H9 (cell line): ENCODE measurements at regions not wholly inside any gene's neighbourhood (a gene's known extent, or its start where the extent isn't known, plus 50 kb on each side); places are given as distances from the start of the nearest gene placed in this dataset.

Experiments used
- DNase-seq: peaks from one replicate; pipeline ENCODE4 v3.0.0-alpha.2; 2017
- H2AFZ ChIP-seq: one replicate; pipeline ENCODE4 v1.6.1; 2013; ENCODE audit warnings: mild to moderate bottlenecking, low read length, control low read depth, moderate library complexity
- H2AK5ac ChIP-seq: 2 replicates; pipeline ENCODE4 v1.6.1; 2013; ENCODE audit warnings: low read length, control low read depth, mixed read lengths; ENCODE audit not compliant: insufficient read length
- H2BK120ac ChIP-seq: one replicate; pipeline ENCODE4 v1.6.1; 2013; ENCODE audit warnings: low read depth, mild to moderate bottlenecking, low read length, control low read depth, inconsistent platforms; ENCODE audit not compliant: poor library complexity, severe bottlenecking
- H2BK12ac ChIP-seq: 2 replicates; pipeline ENCODE4 v1.6.1; 2013; ENCODE audit warnings: low read length, control low read depth, mixed read lengths, low read depth; ENCODE audit not compliant: insufficient read length
- H2BK15ac ChIP-seq: 2 replicates; pipeline ENCODE4 v1.6.1; 2013; ENCODE audit warnings: low read depth, low read length, control low read depth
- H2BK20ac ChIP-seq: one replicate; pipeline ENCODE4 v1.6.1; 2013; ENCODE audit warnings: low read depth, mild to moderate bottlenecking, low read length, control low read depth, inconsistent platforms; ENCODE audit not compliant: poor library complexity, severe bottlenecking
- H2BK5ac ChIP-seq: 2 replicates; pipeline ENCODE4 v1.6.1; 2013; ENCODE audit warnings: low read length, control low read depth, mixed read lengths; ENCODE audit not compliant: insufficient read length
- H3K14ac ChIP-seq: 2 replicates; pipeline ENCODE4 v1.6.1; 2013; ENCODE audit warnings: low read length, control low read depth; ENCODE audit not compliant: insufficient read depth
- H3K18ac ChIP-seq: 2 replicates; pipeline ENCODE4 v1.6.1; 2013; ENCODE audit warnings: low read depth, mild to moderate bottlenecking, mixed read lengths, low read length, control low read depth; ENCODE audit not compliant: insufficient read length
- H3K23ac ChIP-seq: 2 replicates; pipeline ENCODE4 v1.6.1; 2013; ENCODE audit warnings: low read length, control low read depth, mixed read lengths, low read depth; ENCODE audit not compliant: insufficient read length
- H3K23me2 ChIP-seq: 2 replicates; pipeline ENCODE4 v1.6.1; 2013; ENCODE audit warnings: low read depth, mild to moderate bottlenecking, mixed read lengths, low read length, control low read depth; ENCODE audit not compliant: insufficient read length, poor library complexity, severe bottlenecking
- H3K27ac ChIP-seq: 2 replicates; pipeline ENCODE4 v1.5.1; 2013; ENCODE audit warnings: low read length, control low read depth, mixed read lengths, low read depth; ENCODE audit not compliant: insufficient read length
- H3K27me3 ChIP-seq: 2 replicates; pipeline ENCODE4 v1.6.1; 2013; ENCODE audit warnings: low read length, control low read depth, inconsistent platforms; ENCODE audit not compliant: insufficient read depth
- H3K4ac ChIP-seq: 2 replicates; pipeline ENCODE4 v1.6.1; 2013; ENCODE audit warnings: low read depth, mild to moderate bottlenecking, control low read depth, inconsistent platforms, low read length, moderate library complexity
- H3K4me1 ChIP-seq: 2 replicates; pipeline ENCODE4 v1.6.1; 2013; ENCODE audit warnings: low read length, control low read depth, inconsistent platforms; ENCODE audit not compliant: insufficient read depth
- H3K4me2 ChIP-seq: 2 replicates; pipeline ENCODE4 v1.6.1; 2013; ENCODE audit warnings: low read length, control low read depth, mixed read lengths; ENCODE audit not compliant: insufficient read length, insufficient read depth
- H3K56ac ChIP-seq: 2 replicates; pipeline ENCODE4 v1.6.1; 2013; ENCODE audit warnings: low read depth, mild to moderate bottlenecking, mixed read lengths, low read length, control low read depth; ENCODE audit not compliant: insufficient read length
- H3K79me1 ChIP-seq: 2 replicates; pipeline ENCODE4 v1.6.1; 2013; ENCODE audit warnings: low read depth, mild to moderate bottlenecking, moderate library complexity, low read length, control low read depth, inconsistent platforms; ENCODE audit not compliant: insufficient read depth, poor library complexity, severe bottlenecking
- H3K79me2 ChIP-seq: 2 replicates; pipeline ENCODE4 v1.6.1; 2013; ENCODE audit warnings: low read length, control low read depth, inconsistent platforms; ENCODE audit not compliant: insufficient read depth
- H3K9ac ChIP-seq: 2 replicates; pipeline ENCODE4 v1.6.1; 2013; ENCODE audit warnings: low read length, control low read depth, mixed read lengths; ENCODE audit not compliant: insufficient read length; ENCODE audit errors: extremely low read depth
- H3K9me3 ChIP-seq: one replicate; pipeline ENCODE4 v1.6.1; 2013; ENCODE audit warnings: low read depth, low read length, inconsistent platforms; ENCODE audit not compliant: control insufficient read depth
- H3T11ph ChIP-seq: one replicate; pipeline ENCODE4 v1.6.1; 2013; ENCODE audit warnings: mild to moderate bottlenecking, low read length, control low read depth, inconsistent platforms
- H4K20me1 ChIP-seq: one replicate; pipeline ENCODE4 v1.6.1; 2013; ENCODE audit not compliant: control insufficient read depth, insufficient read length, insufficient read depth
- H4K5ac ChIP-seq: 2 replicates; pipeline ENCODE4 v1.6.1; 2013; ENCODE audit warnings: low read depth, mild to moderate bottlenecking, mixed read lengths, low read length, control low read depth; ENCODE audit not compliant: insufficient read length
- H4K8ac ChIP-seq: replicated peaks from 2 replicates; pipeline ENCODE4 v1.6.1; 2013; ENCODE audit warnings: low read length, control low read depth, mixed read lengths, low read depth; ENCODE audit not compliant: insufficient read length
- H4K91ac ChIP-seq: 2 replicates; pipeline ENCODE4 v1.6.1; 2013; ENCODE audit warnings: low read depth, mild to moderate bottlenecking, moderate library complexity, mixed read lengths, low read length, control low read depth; ENCODE audit not compliant: insufficient read length
- H3K27ac Mint-ChIP-seq, 3 experiments: 2 replicates in 2 of 3; 3 replicates in 1 of 3; pipeline ENCODE4 v1.8.0; 2020 to 2021; ENCODE audit warnings: mixed read lengths in 3 of 3, mild to moderate bottlenecking in 1 of 3, moderate library complexity in 1 of 3
- H3K27me3 Mint-ChIP-seq: 2 replicates; pipeline ENCODE4 v1.8.0; 2021; ENCODE audit warnings: low read depth, mild to moderate bottlenecking, moderate library complexity, mixed read lengths
- H3K36me3 Mint-ChIP-seq, 3 experiments: 2 replicates in 2 of 3; 3 replicates in 1 of 3; pipeline ENCODE4 v1.8.0; 2020 to 2021; ENCODE audit warnings: low read depth in 3 of 3, mixed read lengths in 3 of 3; ENCODE audit not compliant: insufficient read depth in 1 of 3
- H3K4me1 Mint-ChIP-seq, 2 experiments: 2 replicates each; pipeline ENCODE4 v1.8.0; 2020; ENCODE audit warnings: mixed read lengths in 2 of 2
- H3K4me3 Mint-ChIP-seq, 2 experiments: 2 replicates in 1 of 2; 3 replicates in 1 of 2; pipeline ENCODE4 v1.8.0; 2020 to 2021; ENCODE audit warnings: mild to moderate bottlenecking in 2 of 2, mixed read lengths in 2 of 2, moderate library complexity in 1 of 2
- H3K9me3 Mint-ChIP-seq, 2 experiments: 2 replicates in 1 of 2; 3 replicates in 1 of 2; pipeline ENCODE4 v1.8.0; 2020; ENCODE audit warnings: mild to moderate bottlenecking in 2 of 2, mixed read lengths in 2 of 2, moderate library complexity in 1 of 2
- WGBS: extraction: QIAGEN DNeasy Blood & Tissue Kit; methylation state at CpG from one replicate; pipeline ENCODE4 v1.1.7; 2013; ENCODE audit warnings: missing lambda C conversion rate, low lambda C conversion rate, mixed read lengths; ENCODE audit not compliant: insufficient read length; ENCODE audit errors: extremely low coverage; 5-methylcytosine and 5-hydroxymethylcytosine counted together
- TF ChIP-seq, protein P1 (sequence below): fragments of 200-600 bp; sonication (generic); conservative IDR thresholded peaks from 3 replicates; pipeline ENCODE4 v1.8.0; 2021; ENCODE audit warnings: antibody characterized with exemption, mild to moderate bottlenecking

DNA sequence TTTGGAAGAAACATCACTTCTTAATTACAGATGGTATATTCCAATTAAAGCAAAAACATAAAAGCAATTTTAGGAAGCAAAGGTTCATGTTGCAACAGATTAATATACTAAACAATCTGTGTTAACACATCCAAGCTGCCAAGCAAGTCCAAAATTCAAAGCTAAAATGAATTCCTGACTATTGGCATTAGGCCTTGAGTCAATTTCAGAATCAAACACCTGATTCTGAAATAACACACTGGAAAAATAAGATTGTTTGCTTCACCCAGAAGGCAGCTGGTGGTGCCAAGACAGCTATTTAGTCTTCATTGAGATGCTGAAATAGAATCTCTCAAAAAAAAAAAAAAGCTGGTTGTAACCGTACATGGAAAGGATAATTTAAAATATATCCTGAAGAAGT is 465.6 kb downstream of the SOCS6 start:
- Histone ChIP-seq H2BK12ac (no peak overlapping the region), H2BK15ac (no peak overlapping the region), H3K27ac (no peak overlapping the region), H2BK120ac (no peak overlapping the region), H3K14ac (no peak overlapping the region), H4K20me1 (no peaks in the 10 kb centered on the region), H3K79me1 (no peaks in the 10 kb centered on the region), H4K91ac (no peak overlapping the region), H3K9ac (no peak overlapping the region), H3T11ph (no peak overlapping the region), H3K9me3 (no peaks in the 10 kb centered on the region), H4K8ac (no peak overlapping the region), H2AK5ac (no peak overlapping the region), H3K79me2 (no peaks in the 10 kb centered on the region), H3K23ac (no peak overlapping the region), H4K5ac (no peak overlapping the region), H3K23me2 (no peaks in the 10 kb centered on the region), H2AFZ (no peak overlapping the region), H3K4ac (no peak overlapping the region), H3K4me2 (no peak overlapping the region), H3K56ac (no peak overlapping the region), H3K27me3 (no peaks in the 10 kb centered on the region), H3K18ac (no peak overlapping the region), H2BK20ac (no peak overlapping the region), H2BK5ac (no peak overlapping the region), H3K4me1 (no peaks in the 10 kb centered on the region)
- Mint-ChIP-seq H3K27ac (no peak overlapping the region), H3K27me3 (peaks cover 2% of the 10 kb centered on the region), H3K4me1 (peaks cover 0 to 4% of the 10 kb centered on the region in 2 experiments; a peak in 2 of 4 replicates), H3K9me3 (peaks cover 4 to 7% of the 10 kb centered on the region in 2 experiments; a peak in 2 of 5 replicates), H3K4me3 (no peak overlapping the region), H3K36me3 (peaks cover 0 to 8% (median 0%) of the 10 kb centered on the region in 3 experiments; a peak in 3 of 7 replicates)
- TF ChIP-seq, protein P1, sequence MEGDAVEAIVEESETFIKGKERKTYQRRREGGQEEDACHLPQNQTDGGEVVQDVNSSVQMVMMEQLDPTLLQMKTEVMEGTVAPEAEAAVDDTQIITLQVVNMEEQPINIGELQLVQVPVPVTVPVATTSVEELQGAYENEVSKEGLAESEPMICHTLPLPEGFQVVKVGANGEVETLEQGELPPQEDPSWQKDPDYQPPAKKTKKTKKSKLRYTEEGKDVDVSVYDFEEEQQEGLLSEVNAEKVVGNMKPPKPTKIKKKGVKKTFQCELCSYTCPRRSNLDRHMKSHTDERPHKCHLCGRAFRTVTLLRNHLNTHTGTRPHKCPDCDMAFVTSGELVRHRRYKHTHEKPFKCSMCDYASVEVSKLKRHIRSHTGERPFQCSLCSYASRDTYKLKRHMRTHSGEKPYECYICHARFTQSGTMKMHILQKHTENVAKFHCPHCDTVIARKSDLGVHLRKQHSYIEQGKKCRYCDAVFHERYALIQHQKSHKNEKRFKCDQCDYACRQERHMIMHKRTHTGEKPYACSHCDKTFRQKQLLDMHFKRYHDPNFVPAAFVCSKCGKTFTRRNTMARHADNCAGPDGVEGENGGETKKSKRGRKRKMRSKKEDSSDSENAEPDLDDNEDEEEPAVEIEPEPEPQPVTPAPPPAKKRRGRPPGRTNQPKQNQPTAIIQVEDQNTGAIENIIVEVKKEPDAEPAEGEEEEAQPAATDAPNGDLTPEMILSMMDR, result no peak
- no peak for DNase-seq
- no CpG with 5 or more reads among the region's 1 CpG for WGBS
